IgD-negative memory B cell (primary cell): ENCODE measurements at regions not wholly inside any gene's neighbourhood (a gene's known extent, or its start where the extent isn't known, plus 50 kb on each side); places are given as distances from the start of the nearest gene placed in this dataset.
"Not testable (repeated sequence)": the region's sequence is repeated elsewhere in the genome, so short reads cannot be mapped to it uniquely, and the experiment has no call there.

Source experiments
- H3K27ac Mint-ChIP-seq, 3 donors: one replicate each; pipeline ENCODE4 v1.8.0; 2020 to 2022; ENCODE audit warnings: mild to moderate bottlenecking in 3 of 3, mixed read lengths in 3 of 3, moderate library complexity in 1 of 3
- H3K27me3 Mint-ChIP-seq: one replicate; pipeline ENCODE4 v1.8.0; 2021; ENCODE audit warnings: mixed read lengths
- H3K36me3 Mint-ChIP-seq: one replicate; pipeline ENCODE4 v1.8.0; 2020; ENCODE audit warnings: mild to moderate bottlenecking, mixed read lengths
- H3K4me1 Mint-ChIP-seq, 3 donors: one replicate each; pipeline ENCODE4 v1.8.0; 2020 to 2022; ENCODE audit warnings: mixed read lengths in 3 of 3, mild to moderate bottlenecking in 1 of 3
- H3K4me3 Mint-ChIP-seq, 4 donors: one replicate each; pipeline ENCODE4 v1.8.0; 2020 to 2022; ENCODE audit warnings: mild to moderate bottlenecking in 4 of 4, mixed read lengths in 4 of 4, moderate library complexity in 3 of 4
- H3K9me3 Mint-ChIP-seq, 3 donors: one replicate each; pipeline ENCODE4 v1.8.0; 2020 to 2021; ENCODE audit warnings: mixed read lengths in 3 of 3, mild to moderate bottlenecking in 1 of 3

DNA sequence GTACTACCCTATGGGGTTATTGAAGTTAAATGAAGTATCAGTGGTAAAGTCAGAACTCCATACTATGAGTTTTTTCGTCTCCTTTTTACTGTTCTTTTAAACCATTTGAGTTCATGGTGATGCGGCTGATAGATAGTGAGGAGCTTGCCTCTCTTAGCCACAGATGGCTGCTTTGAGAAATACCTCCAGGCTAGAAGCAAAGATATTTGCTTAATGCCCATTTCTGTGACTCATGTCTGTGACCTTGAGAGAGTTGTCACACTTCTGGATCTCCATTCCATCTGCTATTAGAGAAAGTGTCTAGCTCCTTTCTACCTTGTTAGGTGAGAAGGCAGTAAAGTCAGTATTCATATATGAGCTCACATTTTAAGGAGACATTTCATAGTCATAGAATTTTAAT lies 89.5 kb upstream of the PLXNA2 start:
- peaks cover 13% of the 10 kb centered on the region for H3K27me3 Mint-ChIP-seq
- no peak overlapping the region for H3K27ac Mint-ChIP-seq
- H3K36me3 Mint-ChIP-seq: no peaks in the 10 kb centered on the region
- no peak overlapping the region for H3K4me3 Mint-ChIP-seq
- no peaks in the 10 kb centered on the region for H3K4me1 Mint-ChIP-seq
- no peaks in the 10 kb centered on the region for H3K9me3 Mint-ChIP-seq

DNA sequence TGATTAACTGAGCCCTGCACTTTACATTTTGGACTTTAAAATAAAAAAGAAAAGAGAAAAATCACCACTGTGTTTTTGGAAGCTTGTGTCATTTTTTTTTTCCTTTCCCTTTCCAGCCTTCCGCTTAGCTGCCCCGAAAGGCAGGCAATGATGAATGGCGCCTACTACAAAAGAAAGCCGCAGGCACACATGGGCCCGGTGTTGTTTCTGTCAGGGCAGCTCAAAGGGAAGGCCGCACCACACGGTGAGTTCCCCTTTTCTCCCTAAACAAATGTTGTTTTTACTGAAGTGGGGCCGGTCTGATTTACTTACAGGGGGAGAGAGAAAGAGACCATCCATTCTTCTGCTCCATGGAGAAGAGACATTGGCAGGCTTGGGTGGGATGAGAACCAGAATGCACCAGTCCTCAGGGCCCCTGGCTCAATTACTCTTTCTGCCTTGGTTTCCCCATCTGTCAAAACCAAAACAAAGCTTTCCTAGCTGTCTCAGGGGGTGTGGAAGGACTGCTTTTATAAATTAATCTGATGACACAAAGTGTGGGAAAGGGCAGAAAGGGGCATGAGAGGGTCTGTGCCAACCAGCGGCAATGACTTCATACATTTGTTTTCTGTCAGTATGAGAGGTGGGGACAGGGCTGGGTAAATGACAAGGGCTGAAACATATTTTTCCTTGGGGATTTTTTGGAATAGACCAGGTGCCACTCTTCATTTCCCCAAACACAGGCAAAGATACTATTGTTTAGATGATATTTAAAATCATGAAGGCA lies 91.4 kb upstream of the PLXNA2 start:
- Mint-ChIP-seq H3K27me3 (peaks cover 6% of the 10 kb centered on the region), H3K36me3 (no peaks in the 10 kb centered on the region), H3K27ac (no peak overlapping the region), H3K4me1 (no peaks in the 10 kb centered on the region), H3K9me3 (no peaks in the 10 kb centered on the region), H3K4me3 (no peak overlapping the region)

DNA sequence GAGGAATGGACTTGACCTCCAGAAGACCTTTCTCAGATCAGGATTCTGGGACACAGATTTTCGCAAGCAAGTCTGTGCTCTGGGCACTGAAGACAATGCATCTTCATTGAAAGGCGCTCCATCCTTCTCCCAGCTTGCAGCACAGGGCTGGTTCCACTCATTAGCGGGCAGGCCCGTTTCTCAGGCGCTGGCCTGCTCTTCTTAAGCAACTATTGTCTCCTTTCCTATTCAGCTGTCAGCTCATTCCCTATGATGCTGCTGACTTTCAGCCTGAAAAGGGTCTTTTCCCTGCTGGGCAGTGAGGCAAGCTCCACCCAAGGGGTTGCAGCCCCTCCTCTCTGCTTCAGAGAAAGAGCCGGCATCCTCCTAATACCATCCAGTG lies 91.9 kb upstream of the PLXNA2 start:
- Mint-ChIP-seq H3K9me3 (no peaks in the 10 kb centered on the region), H3K4me3 (no peak overlapping the region), H3K36me3 (no peaks in the 10 kb centered on the region), H3K27ac (no peak overlapping the region), H3K27me3 (peaks cover 6% of the 10 kb centered on the region), H3K4me1 (no peaks in the 10 kb centered on the region)

DNA sequence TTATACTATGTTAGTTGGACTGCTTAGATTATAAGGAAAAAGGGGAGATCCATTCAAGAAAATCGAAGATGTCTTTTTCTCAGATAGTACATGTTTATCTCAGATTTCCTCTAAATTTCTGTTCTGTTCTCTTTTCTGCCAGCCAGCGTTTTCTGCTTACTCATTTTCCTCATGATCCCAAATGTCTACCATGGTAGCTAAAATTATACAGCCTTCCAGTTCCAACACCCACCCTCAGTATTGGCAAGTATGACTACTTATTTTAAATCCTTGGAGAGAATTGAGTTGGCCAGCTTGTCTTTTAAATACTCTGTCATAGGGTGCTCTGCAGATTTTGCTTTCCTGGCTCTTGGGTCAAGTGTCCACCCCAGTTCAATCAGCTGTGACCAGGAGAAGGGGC lies 95.7 kb upstream of the PLXNA2 start:
- no peaks in the 10 kb centered on the region for H3K9me3 Mint-ChIP-seq
- no peak overlapping the region for H3K4me3 Mint-ChIP-seq
- H3K36me3 Mint-ChIP-seq: no peaks in the 10 kb centered on the region
- H3K27ac Mint-ChIP-seq: no peak overlapping the region
- H3K4me1 Mint-ChIP-seq: no peaks in the 10 kb centered on the region
- H3K27me3 Mint-ChIP-seq: peaks cover 5% of the 10 kb centered on the region

DNA sequence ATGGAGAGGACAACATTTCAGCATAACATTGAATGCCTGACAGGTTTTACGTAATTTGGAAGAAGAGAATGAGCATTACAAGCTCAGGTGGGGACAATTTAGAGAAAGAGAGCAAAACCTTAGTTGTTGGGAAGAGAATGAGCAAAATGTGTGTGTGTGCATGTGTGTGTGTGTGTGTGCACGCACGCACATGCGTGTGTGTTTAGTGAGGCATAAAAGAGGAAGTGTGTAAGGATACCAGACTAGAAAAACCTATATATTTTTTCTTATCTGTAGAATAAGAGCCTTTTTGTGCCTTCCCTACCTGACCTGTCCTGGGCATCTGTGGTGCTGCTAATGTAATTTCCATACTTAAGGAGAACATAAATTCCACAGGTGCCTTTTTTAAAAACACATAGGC lies 99.0 kb upstream of the PLXNA2 start:
- H3K36me3 Mint-ChIP-seq: no peaks in the 10 kb centered on the region
- H3K27me3 Mint-ChIP-seq: peaks cover 4% of the 10 kb centered on the region
- H3K4me1 Mint-ChIP-seq: no peaks in the 10 kb centered on the region
- no peak overlapping the region for H3K4me3 Mint-ChIP-seq
- peak overlapping the region in 1 of 3 donors; percentile 50 for H3K27ac Mint-ChIP-seq
- no peaks in the 10 kb centered on the region for H3K9me3 Mint-ChIP-seq

DNA sequence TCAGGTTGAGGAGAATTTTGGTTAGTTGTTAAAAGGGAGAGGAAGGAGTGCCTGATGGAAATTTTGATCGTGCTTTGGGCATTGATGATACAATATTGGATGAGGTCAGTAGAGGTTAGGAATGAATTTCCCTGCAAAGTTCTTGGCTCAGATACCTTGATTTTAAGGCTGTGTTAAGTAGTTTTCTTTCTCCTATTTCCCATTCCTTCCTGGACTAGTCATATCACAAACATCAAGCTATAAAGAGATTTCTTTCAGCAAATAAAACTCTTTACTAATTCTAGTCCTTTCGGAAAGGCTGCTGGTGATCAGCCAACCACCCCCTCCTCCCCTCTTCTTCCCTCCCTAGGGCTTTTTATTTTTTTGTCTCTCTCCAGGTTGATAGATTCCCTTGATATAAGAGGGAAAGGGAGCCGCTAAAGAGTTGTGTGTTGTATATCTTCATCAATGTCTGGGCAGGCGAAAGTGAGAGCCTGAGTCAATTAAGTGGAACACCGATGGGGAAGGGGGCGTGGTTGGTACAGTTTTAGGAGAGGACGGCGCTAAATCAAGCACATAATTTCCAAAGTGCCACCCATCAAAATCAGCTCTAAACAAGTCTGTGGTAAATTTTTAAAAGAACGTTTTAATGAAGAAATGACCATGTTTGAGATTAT lies 100.1 kb upstream of the PLXNA2 start:
- Mint-ChIP-seq H3K36me3 (no peaks in the 10 kb centered on the region), H3K9me3 (no peaks in the 10 kb centered on the region), H3K4me1 (peaks cover 0 to 2% (median 0%) of the 10 kb centered on the region in 3 donors), H3K4me3 (no peak overlapping the region), H3K27me3 (peaks cover 6% of the 10 kb centered on the region), H3K27ac (no peak overlapping the region)

DNA sequence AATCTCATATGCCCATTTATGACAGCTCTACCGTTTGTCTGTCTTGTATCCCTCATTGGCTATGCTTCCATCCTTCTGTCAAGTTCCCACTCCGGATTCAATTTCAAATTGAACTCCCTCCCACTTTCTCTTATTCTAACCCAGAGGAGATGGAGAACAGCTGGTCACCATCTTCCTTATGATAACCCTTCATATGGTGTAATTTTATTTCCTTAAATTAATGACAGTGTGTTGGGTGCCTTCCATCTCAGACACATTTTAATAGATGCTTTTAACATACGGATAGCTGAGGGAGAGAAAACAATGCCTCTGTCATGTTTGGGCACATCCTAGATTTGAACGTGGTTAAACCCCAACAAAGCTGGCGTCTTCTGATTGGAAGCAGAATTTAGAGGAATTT lies 103.0 kb upstream of the PLXNA2 start:
- H3K36me3 Mint-ChIP-seq: no peaks in the 10 kb centered on the region
- peaks cover 6% of the 10 kb centered on the region for H3K27me3 Mint-ChIP-seq
- no peak overlapping the region for H3K4me3 Mint-ChIP-seq
- H3K27ac Mint-ChIP-seq: no peak overlapping the region
- H3K9me3 Mint-ChIP-seq: peaks cover 0 to 2% (median 0%) of the 10 kb centered on the region in 3 donors
- peaks cover 0 to 2% (median 0%) of the 10 kb centered on the region in 3 donors for H3K4me1 Mint-ChIP-seq

DNA sequence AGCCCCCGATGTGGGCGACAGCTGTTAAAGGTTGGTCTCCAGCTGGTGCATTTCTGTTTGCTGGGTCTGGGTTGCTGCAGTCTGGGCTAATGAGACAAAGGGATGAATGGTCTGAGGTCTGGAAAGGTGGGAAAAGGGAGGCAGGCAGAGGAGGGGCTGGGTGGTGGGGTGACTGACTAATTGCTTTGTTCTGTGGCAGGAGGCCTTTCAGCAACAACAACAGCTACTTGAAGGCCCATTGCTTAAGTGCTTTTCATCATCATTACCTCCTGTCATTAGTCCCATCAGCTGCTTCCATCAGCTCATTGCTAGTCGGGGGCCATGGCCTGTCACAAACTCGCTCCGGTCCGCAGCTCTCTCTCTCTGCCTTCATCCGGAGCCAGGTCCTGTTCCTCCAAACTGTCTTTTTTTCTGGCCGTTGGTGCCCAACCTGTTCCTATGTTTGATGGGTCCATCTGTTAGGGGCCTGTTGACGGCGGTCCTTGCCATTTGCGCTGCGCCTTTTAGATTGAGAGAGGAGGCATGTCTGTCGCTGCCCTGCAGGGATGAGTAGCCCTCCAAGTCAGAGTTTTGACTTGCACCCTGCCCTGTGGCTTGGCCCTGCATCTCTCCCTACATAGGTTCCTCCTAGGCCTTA lies 105.6 kb upstream of the PLXNA2 start:
- Mint-ChIP-seq H3K27me3 (peaks cover 3% of the 10 kb centered on the region), H3K36me3 (no peaks in the 10 kb centered on the region), H3K4me3 (no peak overlapping the region), H3K27ac (no peak overlapping the region), H3K9me3 (peaks cover 0 to 4% (median 2%) of the 10 kb centered on the region in 3 donors), H3K4me1 (peaks cover 0 to 2% (median 0%) of the 10 kb centered on the region in 3 donors)

DNA sequence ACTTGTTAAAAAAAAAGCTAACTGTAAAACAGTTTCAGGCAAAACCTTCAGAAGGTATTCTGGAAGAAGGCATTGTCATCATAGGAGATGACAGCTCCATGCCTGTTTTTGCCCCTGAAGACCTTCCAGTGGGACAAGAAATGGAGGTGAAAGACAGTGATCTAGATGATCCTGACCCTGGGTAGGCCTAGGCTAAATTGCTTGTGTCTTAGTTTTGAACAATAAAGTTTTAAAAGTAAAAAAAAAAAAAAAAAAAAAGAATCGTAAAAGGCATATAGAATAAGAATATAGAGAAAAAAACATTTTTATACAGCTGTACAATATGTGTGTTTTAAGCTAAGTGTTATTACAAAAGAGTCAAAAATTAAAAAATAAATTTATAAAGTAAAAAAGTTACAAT lies 106.6 kb upstream of the PLXNA2 start:
- Mint-ChIP-seq H3K4me3 (no peak overlapping the region), H3K4me1 (peaks cover 0 to 2% (median 0%) of the 10 kb centered on the region in 3 donors), H3K27ac (no peak overlapping the region), H3K36me3 (no peaks in the 10 kb centered on the region), H3K27me3 (peaks cover 3% of the 10 kb centered on the region), H3K9me3 (peaks cover 0 to 4% (median 2%) of the 10 kb centered on the region in 3 donors)

DNA sequence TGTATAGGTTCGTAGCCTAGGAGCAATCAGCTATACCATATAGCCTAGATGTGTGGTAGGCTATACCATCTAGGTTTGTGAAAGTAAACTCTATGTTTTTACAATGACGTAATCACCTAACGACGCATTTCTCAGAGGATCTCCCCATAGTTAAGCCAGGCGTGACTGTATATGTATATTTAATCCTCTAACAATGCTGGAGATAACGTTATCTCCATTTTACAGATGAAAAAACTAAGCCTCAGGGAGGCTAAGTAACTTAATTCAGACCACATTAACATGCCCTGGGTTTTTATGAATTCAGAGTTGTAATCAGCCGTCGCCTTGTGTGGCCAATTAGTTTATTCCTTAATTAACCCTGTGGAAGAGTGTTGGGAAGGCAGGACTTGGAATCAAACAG lies 107.7 kb upstream of the PLXNA2 start:
- Mint-ChIP-seq H3K4me3 (no peak overlapping the region), H3K27me3 (peaks cover 1% of the 10 kb centered on the region), H3K4me1 (peaks cover 0 to 2% (median 0%) of the 10 kb centered on the region in 3 donors), H3K9me3 (peaks cover 0 to 4% (median 2%) of the 10 kb centered on the region in 3 donors), H3K36me3 (no peaks in the 10 kb centered on the region), H3K27ac (no peak overlapping the region)

DNA sequence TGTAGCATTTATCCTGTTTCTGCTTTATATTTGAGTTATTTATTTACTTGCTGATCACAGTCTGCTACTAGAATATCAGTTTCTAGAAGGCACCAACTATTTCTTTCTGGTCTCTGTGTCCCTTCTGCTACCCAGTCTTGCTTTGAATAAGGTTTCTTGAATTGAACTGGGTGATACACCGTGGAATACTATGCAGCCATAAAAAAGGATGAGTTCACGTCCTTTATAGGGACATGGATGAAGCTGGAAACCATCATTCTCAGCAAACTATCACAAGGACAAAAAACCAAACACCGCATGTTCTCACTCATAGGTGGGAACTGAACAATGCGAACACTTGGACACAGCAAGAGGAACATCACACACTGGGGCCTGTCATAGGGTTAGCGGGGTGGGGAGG lies 109.6 kb upstream of the PLXNA2 start:
- not testable (repeated sequence) for H3K27me3 Mint-ChIP-seq, H3K27ac Mint-ChIP-seq, H3K9me3 Mint-ChIP-seq, H3K4me1 Mint-ChIP-seq, H3K36me3 Mint-ChIP-seq, H3K4me3 Mint-ChIP-seq

DNA sequence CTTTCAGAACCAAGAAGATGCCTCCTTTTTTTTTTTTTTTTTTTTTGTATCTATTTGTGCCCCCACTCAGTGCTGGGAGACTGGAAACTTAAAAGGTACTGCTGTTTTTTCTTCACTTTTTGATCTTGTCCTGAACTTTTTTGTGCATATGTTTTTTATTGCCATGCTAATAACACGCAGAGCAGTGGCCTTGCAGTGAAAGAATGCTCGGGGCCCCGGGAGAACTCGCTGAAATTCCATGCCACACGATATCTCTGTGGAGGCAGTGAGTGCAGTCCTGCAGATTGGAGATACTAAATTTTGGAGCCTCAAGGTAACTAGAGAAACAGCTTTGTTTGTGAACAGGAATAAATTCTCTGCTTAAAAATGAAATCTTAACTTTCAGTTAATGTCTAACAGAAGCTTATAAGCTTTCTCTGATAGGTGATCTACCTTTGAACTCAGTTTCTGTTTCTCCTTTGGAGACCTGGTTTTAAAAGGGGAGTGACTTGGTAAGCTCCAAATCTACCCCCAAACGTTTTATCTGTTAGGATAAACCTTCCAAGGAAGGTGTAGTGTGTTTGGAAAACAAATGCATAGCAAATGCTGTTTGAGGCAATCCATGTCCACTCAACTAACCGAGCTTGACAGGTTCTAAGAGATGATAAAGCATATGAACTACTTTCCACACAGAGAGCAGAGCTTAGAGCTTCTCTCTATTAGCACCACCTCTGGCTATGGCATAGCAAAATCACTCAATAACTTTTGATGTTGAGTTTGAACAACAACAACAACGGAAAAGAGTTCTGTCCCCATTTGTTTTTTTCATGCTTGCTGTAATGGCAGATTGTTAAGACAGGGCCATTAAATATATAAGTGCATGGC lies 113.7 kb upstream of the PLXNA2 start:
- H3K4me1 Mint-ChIP-seq: no peaks in the 10 kb centered on the region
- H3K9me3 Mint-ChIP-seq: peaks cover 0 to 2% (median 2%) of the 10 kb centered on the region in 3 donors
- H3K27ac Mint-ChIP-seq: no peak overlapping the region
- H3K36me3 Mint-ChIP-seq: no peaks in the 10 kb centered on the region
- no peak overlapping the region for H3K4me3 Mint-ChIP-seq
- H3K27me3 Mint-ChIP-seq: peaks cover 2% of the 10 kb centered on the region

DNA sequence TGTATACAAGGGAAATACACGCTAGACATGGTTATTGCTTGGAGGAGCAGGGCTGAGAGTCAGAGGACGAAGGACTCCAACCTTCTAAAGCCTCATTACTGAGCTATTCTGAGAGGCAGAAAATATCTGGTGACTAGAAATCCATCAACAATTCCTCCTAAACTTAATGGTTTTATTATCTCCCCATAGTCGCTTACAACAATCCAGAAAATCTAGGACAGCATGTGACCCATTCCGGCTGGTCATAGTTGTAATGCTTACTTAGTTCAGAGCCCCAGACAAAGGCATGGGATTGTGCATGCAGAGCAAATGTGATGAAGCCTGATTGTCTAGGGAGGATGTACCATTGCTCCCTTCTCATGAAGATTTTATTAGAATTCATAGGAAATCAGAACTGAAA lies 114.5 kb upstream of the PLXNA2 start:
- H3K27me3 Mint-ChIP-seq: peaks cover 2% of the 10 kb centered on the region
- no peaks in the 10 kb centered on the region for H3K36me3 Mint-ChIP-seq
- H3K4me3 Mint-ChIP-seq: no peak overlapping the region
- no peaks in the 10 kb centered on the region for H3K4me1 Mint-ChIP-seq
- peaks cover 0 to 3% (median 2%) of the 10 kb centered on the region in 3 donors for H3K9me3 Mint-ChIP-seq
- H3K27ac Mint-ChIP-seq: no peak overlapping the region

DNA sequence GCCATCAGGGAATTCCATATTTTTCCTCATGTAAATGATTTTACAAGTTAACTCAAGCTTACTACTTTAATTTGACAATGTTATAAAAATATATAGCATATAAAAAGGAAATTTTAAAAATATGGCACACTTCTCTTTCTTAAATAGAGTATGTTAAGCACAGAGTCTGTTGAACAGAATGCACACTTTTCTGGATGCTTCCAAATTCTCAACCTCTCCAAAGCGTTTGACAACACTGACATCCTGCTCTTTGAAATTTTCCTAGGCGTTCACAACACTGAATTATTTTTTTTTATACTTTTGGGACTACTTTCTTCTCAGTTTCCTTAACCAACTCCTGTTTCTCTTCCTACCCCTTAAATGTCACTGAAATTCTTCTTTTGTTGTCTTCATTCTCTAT lies 117.8 kb upstream of the PLXNA2 start:
- Mint-ChIP-seq H3K36me3 (no peaks in the 10 kb centered on the region), H3K27ac (no peak overlapping the region), H3K9me3 (peaks cover 0 to 3% (median 0%) of the 10 kb centered on the region in 3 donors), H3K27me3 (peaks cover 7% of the 10 kb centered on the region), H3K4me1 (no peaks in the 10 kb centered on the region), H3K4me3 (no peak overlapping the region)

DNA sequence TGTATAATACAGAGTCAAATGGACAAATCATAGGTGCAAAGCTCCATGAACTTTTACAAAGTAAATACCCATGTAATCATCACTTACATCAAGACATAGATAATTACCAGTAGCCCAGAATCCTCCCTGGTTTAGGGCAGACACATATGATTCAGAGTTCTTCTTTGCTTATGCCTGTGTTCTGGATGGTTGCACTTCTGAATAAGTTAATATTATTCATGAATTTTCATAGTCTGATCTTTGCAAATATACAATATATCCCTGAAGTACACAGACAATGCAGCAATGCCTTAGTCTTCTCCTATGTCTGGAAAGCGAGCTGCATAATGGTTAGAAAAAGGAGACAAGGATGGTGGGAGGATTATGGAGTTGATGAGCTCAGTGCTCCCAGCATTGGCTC lies 122.4 kb upstream of the PLXNA2 start:
- H3K27ac Mint-ChIP-seq: no peak overlapping the region
- H3K36me3 Mint-ChIP-seq: no peaks in the 10 kb centered on the region
- H3K4me1 Mint-ChIP-seq: peaks cover 4 to 11% (median 7%) of the 10 kb centered on the region in 3 donors
- H3K27me3 Mint-ChIP-seq: peaks cover 10% of the 10 kb centered on the region
- H3K9me3 Mint-ChIP-seq: peaks cover 0 to 3% (median 0%) of the 10 kb centered on the region in 3 donors
- no peak overlapping the region for H3K4me3 Mint-ChIP-seq
